Activated CD4-positive, alpha-beta memory T cell treated with anti-CD3 and anti-CD28 coated beads, Interleukin-2, amount 10 ng/mL, durations not matched to agents 7 days and 5 days (primary cell): ENCODE measurements at regions not wholly inside any gene's neighbourhood (a gene's known extent, or its start where the extent isn't known, plus 50 kb on each side); places are given as distances from the start of the nearest gene placed in this dataset.

Experiments used
- CTCF ChIA-PET: fragments of 350-600 bp; sonication (Branson Sonifier 250); formaldehyde crosslinking; loops from one replicate; lab custom pipeline; 2021; ENCODE audit warnings: antibody characterized with exemption, inconsistent platforms; lab: Charles Lee
- POLR2A ChIA-PET: fragments of 350-600 bp; sonication (Branson Sonifier 250); formaldehyde crosslinking; loops from one replicate; lab custom pipeline; 2021; ENCODE audit warnings: antibody characterized with exemption; lab: Charles Lee
- DNase-seq: peaks from one replicate; pipeline ENCODE4 v3.0.0-alpha.2; 2020
- H3K27ac Mint-ChIP-seq: one replicate; pipeline ENCODE4 v1.8.0; 2021; ENCODE audit warnings: mild to moderate bottlenecking, mixed read lengths
- H3K27me3 Mint-ChIP-seq: one replicate; pipeline ENCODE4 v1.8.0; 2021; ENCODE audit warnings: mixed read lengths
- H3K36me3 Mint-ChIP-seq: one replicate; pipeline ENCODE4 v1.8.0; 2021; ENCODE audit warnings: low read depth, mixed read lengths
- H3K4me1 Mint-ChIP-seq: one replicate; pipeline ENCODE4 v1.8.0; 2021; ENCODE audit warnings: mixed read lengths
- H3K4me3 Mint-ChIP-seq: one replicate; pipeline ENCODE4 v1.8.0; 2021; ENCODE audit warnings: mild to moderate bottlenecking, mixed read lengths
- H3K9me3 Mint-ChIP-seq: one replicate; pipeline ENCODE4 v1.8.0; 2021; ENCODE audit warnings: mixed read lengths

DNA sequence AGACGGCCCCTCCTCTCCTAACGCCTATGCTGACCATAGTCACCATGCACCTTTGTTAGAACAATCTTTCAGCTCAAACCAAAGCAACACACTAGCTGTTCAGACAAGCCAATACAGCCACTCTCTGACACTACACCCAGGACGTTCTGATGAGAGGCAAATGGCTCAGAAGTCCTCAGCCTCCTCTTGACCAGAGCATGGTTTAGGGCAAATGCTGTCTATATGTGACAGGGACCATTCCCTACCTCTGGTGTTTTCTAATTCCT is 264.8 kb upstream of the HES1 start:
- peaks cover 22% of the 10 kb centered on the region for H3K4me1 Mint-ChIP-seq
- POLR2A ChIA-PET, result no interaction called here
- no peak overlapping the region for H3K4me3 Mint-ChIP-seq
- no peak overlapping the region for H3K27ac Mint-ChIP-seq
- no peak for DNase-seq
- H3K36me3 Mint-ChIP-seq, result no peaks in the 10 kb centered on the region
- CTCF ChIA-PET, result interaction anchor here (0.6 kb wide), 1 partner anchor 939 kb away, joined by 3 read pairs; no protein-coding TSS in a partner anchor
- peaks cover 46% of the 10 kb centered on the region for H3K27me3 Mint-ChIP-seq
- H3K9me3 Mint-ChIP-seq, result no peaks in the 10 kb centered on the region

- ChIA-PET POLR2A (no interaction called here), CTCF (no interaction called here)
- no peak for DNase-seq
- Mint-ChIP-seq H3K36me3 (no peaks in the 10 kb centered on the region), H3K4me3 (no peak overlapping the region), H3K4me1 (peaks cover 22% of the 10 kb centered on the region), H3K27me3 (peaks cover 52% of the 10 kb centered on the region), H3K9me3 (no peaks in the 10 kb centered on the region), H3K27ac (no peak overlapping the region)
Observed at GRCh38 chr3:193872265-193872753, 263.6 kb upstream of the HES1 start.

- ChIA-PET CTCF (no interaction called here), POLR2A (no interaction called here)
- no peak overlapping the region for H3K27ac Mint-ChIP-seq
- peaks cover 40% of the 10 kb centered on the region for H3K27me3 Mint-ChIP-seq
- no peaks in the 10 kb centered on the region for H3K9me3 Mint-ChIP-seq
- H3K36me3 Mint-ChIP-seq, result no peaks in the 10 kb centered on the region
- DNase-seq, result no peak
- H3K4me3 Mint-ChIP-seq, result no peak overlapping the region
- peaks cover 22% of the 10 kb centered on the region for H3K4me1 Mint-ChIP-seq
Observed at GRCh38 chr3:193873426-193874201, 262.3 kb upstream of the HES1 start.

DNA sequence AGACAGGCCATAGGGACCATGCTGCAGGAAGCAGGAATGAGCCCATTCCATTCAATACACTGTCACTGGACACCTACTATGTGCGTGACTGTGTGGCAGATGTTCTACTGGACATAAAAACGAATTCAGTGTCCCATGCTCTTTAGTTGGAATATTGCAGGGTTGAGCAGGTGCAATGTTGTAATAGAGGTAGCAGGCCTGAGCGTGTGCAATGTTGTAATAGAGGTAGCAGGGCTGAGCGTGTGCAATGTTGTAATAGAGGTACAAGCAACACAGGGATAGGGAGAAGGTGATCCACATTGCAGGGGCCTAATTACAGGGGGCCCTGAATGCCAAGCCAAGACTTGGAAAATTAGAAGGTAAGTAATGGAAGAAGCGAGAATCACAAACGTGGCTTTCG is 261.4 kb upstream of the HES1 start:
- POLR2A ChIA-PET, result no interaction called here
- Mint-ChIP-seq H3K27me3 (peaks cover 38% of the 10 kb centered on the region), H3K4me1 (peaks cover 20% of the 10 kb centered on the region), H3K4me3 (no peak overlapping the region), H3K36me3 (no peaks in the 10 kb centered on the region), H3K27ac (no peak overlapping the region), H3K9me3 (no peaks in the 10 kb centered on the region)
- CTCF ChIA-PET, result no interaction called here
- DNase-seq, result no peak

DNA sequence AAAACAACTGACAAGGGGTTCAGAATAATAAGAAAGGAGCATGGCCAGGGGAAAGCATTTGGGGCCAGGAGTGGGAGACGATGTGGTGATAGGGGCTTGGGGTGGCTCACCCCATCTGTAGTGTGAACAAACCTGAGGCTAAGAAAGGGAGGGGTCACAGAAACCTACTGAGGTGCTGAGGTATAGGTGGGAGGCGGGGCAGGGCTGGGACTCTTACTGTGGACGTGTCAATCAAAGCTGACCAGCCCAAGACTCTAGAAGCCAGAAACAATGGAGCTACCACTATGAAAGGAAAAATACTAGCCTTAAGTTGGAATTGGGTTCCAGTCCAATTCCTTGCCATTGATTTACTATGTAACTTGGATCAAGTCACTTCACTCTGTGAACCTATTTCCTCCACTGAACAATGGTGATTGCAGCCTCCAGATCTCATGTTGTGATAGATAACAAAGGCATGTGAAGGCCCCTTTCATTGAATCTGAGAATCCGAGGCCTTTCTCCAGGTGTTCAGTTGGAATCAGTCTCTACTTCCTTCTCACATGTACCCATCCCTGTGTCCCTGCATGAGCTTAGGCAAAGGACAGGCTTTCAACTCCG is 260.9 kb upstream of the HES1 start:
- no peaks in the 10 kb centered on the region for H3K36me3 Mint-ChIP-seq
- POLR2A ChIA-PET, result no interaction called here
- H3K27me3 Mint-ChIP-seq, result peaks cover 37% of the 10 kb centered on the region
- no peaks in the 10 kb centered on the region for H3K9me3 Mint-ChIP-seq
- H3K4me1 Mint-ChIP-seq, result peaks cover 15% of the 10 kb centered on the region
- DNase-seq, result no peak
- CTCF ChIA-PET, result no interaction called here
- H3K4me3 Mint-ChIP-seq, result no peak overlapping the region
- H3K27ac Mint-ChIP-seq, result no peak overlapping the region

- POLR2A ChIA-PET, result no interaction called here
- peaks cover 32% of the 10 kb centered on the region for H3K27me3 Mint-ChIP-seq
- H3K4me1 Mint-ChIP-seq, result peaks cover 10% of the 10 kb centered on the region
- DNase-seq, result no peak
- no peak overlapping the region for H3K4me3 Mint-ChIP-seq
- no peak overlapping the region for H3K27ac Mint-ChIP-seq
- no peaks in the 10 kb centered on the region for H3K9me3 Mint-ChIP-seq
- no peaks in the 10 kb centered on the region for H3K36me3 Mint-ChIP-seq
- CTCF ChIA-PET, result no interaction called here
Observed at GRCh38 chr3:193875601-193876321, 260.2 kb upstream of the HES1 start.

DNA sequence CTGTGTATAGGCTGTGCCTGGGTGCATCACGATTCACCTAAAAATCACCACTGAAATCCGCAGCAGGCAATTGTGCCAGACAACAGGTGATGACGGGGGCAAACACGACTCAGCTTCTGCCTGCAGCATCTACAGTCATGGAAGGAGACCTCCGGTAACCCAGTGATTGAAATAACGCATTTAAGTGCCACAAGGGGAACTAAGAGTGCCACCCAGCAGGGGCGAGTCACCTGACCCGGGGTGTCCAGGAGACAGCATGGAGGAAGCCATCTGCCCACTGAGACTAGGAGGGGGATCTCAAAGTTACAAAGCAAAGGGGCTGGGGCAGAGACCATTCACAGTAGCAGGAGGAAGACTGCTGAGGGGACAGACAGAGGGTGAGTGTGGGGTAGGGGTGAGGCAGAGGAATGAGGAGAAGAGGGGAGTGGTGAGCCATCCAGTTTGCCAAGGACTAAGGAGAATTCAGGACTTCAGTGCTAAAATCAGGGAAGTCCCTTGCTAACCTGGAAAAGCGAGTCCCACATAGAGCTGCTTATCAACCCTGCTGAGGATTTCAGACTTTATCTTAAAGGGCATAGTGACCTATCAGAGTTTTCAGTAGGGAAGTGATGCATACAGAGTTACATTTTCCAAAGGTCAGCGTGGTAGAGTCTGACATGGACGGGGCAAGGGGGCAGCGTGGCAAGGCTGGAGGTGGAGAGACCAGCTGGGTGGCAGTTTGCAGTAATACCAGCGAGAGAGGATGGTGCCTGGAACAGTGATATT is 256.7 kb upstream of the HES1 start:
- Mint-ChIP-seq H3K36me3 (no peaks in the 10 kb centered on the region), H3K27me3 (peaks cover 35% of the 10 kb centered on the region), H3K9me3 (no peaks in the 10 kb centered on the region), H3K4me3 (no peak overlapping the region), H3K27ac (no peak overlapping the region), H3K4me1 (no peaks in the 10 kb centered on the region)
- ChIA-PET POLR2A (no interaction called here), CTCF (no interaction called here)
- no peak for DNase-seq

- CTCF ChIA-PET, result no interaction called here
- no peaks in the 10 kb centered on the region for H3K4me1 Mint-ChIP-seq
- POLR2A ChIA-PET, result no interaction called here
- no peak overlapping the region for H3K4me3 Mint-ChIP-seq
- H3K27ac Mint-ChIP-seq, result no peak overlapping the region
- DNase-seq, result no peak
- H3K27me3 Mint-ChIP-seq, result peaks cover 31% of the 10 kb centered on the region
- no peaks in the 10 kb centered on the region for H3K9me3 Mint-ChIP-seq
- no peaks in the 10 kb centered on the region for H3K36me3 Mint-ChIP-seq
Observed at GRCh38 chr3:193879864-193880242, 256.1 kb upstream of the HES1 start.

GRCh38 chr3:193882091-193882490 is 253.9 kb upstream of the HES1 start:
- DNase-seq, result no peak
- H3K4me1 Mint-ChIP-seq, result no peaks in the 10 kb centered on the region
- ChIA-PET POLR2A (no interaction called here), CTCF (interaction anchor here (1.5 kb wide), 1 partner anchor 29 kb away, joined by 3 read pairs; no protein-coding TSS in a partner anchor)
- H3K9me3 Mint-ChIP-seq, result no peaks in the 10 kb centered on the region
- no peak overlapping the region for H3K27ac Mint-ChIP-seq
- H3K27me3 Mint-ChIP-seq, result peaks cover 27% of the 10 kb centered on the region
- H3K36me3 Mint-ChIP-seq, result no peaks in the 10 kb centered on the region
- H3K4me3 Mint-ChIP-seq, result no peak overlapping the region

DNA sequence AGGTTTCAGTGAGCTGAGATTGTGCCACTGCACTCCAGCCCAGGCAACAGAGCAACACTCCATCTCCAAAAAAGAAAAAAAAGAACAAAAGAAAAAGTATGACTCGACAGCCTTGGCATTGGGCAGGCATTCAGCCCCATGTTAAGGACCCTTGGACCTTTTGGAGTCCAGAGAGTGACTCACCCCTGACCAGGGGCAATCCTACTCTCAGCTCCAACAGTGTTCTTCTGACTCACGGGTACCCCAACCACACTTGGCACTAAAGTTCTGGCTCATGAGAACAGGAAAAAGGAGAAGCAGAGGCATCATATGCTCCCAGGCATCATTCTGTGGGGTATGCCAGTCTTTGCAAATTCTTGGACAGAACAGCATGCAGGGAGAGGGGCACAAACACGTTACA is 252.4 kb upstream of the HES1 start:
- Mint-ChIP-seq H3K4me3 (no peak overlapping the region), H3K36me3 (no peaks in the 10 kb centered on the region), H3K9me3 (no peaks in the 10 kb centered on the region), H3K27me3 (peaks cover 32% of the 10 kb centered on the region), H3K27ac (no peak overlapping the region), H3K4me1 (no peaks in the 10 kb centered on the region)
- CTCF ChIA-PET, result no interaction called here
- DNase-seq, result no peak
- POLR2A ChIA-PET, result interaction anchor here (0.7 kb wide), 1 partner anchor 14 kb away, joined by 3 read pairs; no protein-coding TSS in a partner anchor

- Mint-ChIP-seq H3K36me3 (no peaks in the 10 kb centered on the region), H3K9me3 (no peaks in the 10 kb centered on the region), H3K4me3 (no peak overlapping the region), H3K27me3 (peaks cover 30% of the 10 kb centered on the region), H3K4me1 (no peaks in the 10 kb centered on the region), H3K27ac (no peak overlapping the region)
- ChIA-PET CTCF (no interaction called here), POLR2A (no interaction called here)
- no peak for DNase-seq
Observed at GRCh38 chr3:193884027-193884426, 251.9 kb upstream of the HES1 start.

DNA sequence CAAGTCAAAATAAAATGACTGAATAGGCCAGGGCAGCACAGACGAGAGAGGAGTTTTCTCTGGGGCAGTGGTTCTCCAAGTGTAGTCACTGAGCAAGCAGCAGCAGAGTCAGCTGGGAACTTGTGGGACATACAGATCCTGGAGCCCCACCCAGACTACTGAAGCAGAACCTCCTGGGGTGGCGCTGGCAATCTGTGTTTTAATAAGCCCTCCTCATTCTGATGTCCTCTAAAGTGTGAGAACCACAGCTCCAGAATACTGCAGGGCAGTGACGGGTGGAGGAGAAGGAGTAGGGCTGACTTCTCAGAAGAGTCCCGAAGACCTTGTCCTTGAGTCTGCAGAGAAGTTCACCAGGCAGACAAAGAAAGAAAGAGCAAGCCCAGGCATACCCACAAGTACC is 251.3 kb upstream of the HES1 start:
- CTCF ChIA-PET, result no interaction called here
- Mint-ChIP-seq H3K27ac (no peak overlapping the region), H3K9me3 (no peaks in the 10 kb centered on the region), H3K4me3 (no peak overlapping the region), H3K36me3 (no peaks in the 10 kb centered on the region), H3K4me1 (no peaks in the 10 kb centered on the region), H3K27me3 (peaks cover 25% of the 10 kb centered on the region)
- no peak for DNase-seq
- POLR2A ChIA-PET, result no interaction called here

DNA sequence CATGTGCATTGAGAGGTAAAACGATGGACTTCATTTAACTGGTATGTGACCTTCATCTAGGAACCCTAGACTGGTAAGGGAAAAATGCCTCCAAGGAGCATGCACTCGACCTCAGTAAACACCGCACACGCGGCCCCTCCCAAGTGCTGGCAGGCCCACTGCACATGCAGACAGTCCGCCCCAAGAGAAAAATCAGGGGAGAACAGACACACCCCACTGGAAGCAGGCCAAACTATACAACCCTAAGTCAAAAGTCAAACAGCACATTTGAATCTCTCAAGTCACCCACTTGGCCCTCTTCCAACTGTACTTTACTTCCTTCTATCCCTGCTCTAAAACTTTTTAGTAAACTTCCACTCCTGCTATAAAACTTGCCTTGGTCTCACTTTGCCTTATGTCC is 250.1 kb upstream of the HES1 start:
- ChIA-PET CTCF (interaction anchor here (0.6 kb wide), 1 partner anchor 13 kb away, joined by 6 read pairs; no protein-coding TSS in a partner anchor), POLR2A (no interaction called here)
- Mint-ChIP-seq H3K9me3 (no peaks in the 10 kb centered on the region), H3K27me3 (peaks cover 21% of the 10 kb centered on the region), H3K4me3 (no peak overlapping the region), H3K27ac (no peak overlapping the region), H3K36me3 (no peaks in the 10 kb centered on the region), H3K4me1 (no peaks in the 10 kb centered on the region)
- DNase-seq, result no peak
